ENCODE measurements at regions not wholly inside any gene's neighbourhood (a gene's known extent, or its start where the extent isn't known, plus 50 kb on each side); places are given as distances from the start of the nearest gene placed in this dataset.

- Histone ChIP-seq H3K27ac (peak overlapping the region; percentile 58), H3K4me1 (ENCODE audit: control insufficient read depth in 1 of 2, insufficient read depth in 1 of 2, low read depth in 1 of 2, low read length in 1 of 2) (peaks cover 59 to 64% of the 10 kb centered on the region in 2 experiments), H3K27me3 (no peaks in the 10 kb centered on the region), H3K36me3 (no peaks in the 10 kb centered on the region), H3K4me3 (ENCODE audit: low read depth in 1 of 2, low read length in 1 of 2) (peak overlapping the region; percentile 7 to 23), H3K9me3 (no peaks in the 10 kb centered on the region)
- no peak for TF ChIP-seq CTCF (IDR thresholded peaks at IDR 0.05)
Observed at GRCh38 chr4:183392377-183392776, 52.1 kb upstream of the CDKN2AIP start.

GRCh38 chr4:183393446-183393845 lies 51.0 kb upstream of the CDKN2AIP start:
- Histone ChIP-seq H3K36me3 (no peaks in the 10 kb centered on the region), H3K27me3 (no peaks in the 10 kb centered on the region), H3K9me3 (no peaks in the 10 kb centered on the region), H3K4me1 (ENCODE audit: control insufficient read depth in 1 of 2, insufficient read depth in 1 of 2, low read depth in 1 of 2, low read length in 1 of 2) (peaks cover 70 to 74% of the 10 kb centered on the region in 2 experiments), H3K4me3 (ENCODE audit: low read depth in 1 of 2, low read length in 1 of 2) (no peak overlapping the region), H3K27ac (no peak overlapping the region)
- TF ChIP-seq CTCF (IDR thresholded peaks at IDR 0.05) = no peak

GRCh38 chr4:183394166-183394951 lies 50.1 kb upstream of the CDKN2AIP start:
- Histone ChIP-seq H3K9me3 (no peaks in the 10 kb centered on the region), H3K36me3 (no peaks in the 10 kb centered on the region), H3K27ac (no peak overlapping the region), H3K4me3 (ENCODE audit: low read depth in 1 of 2, low read length in 1 of 2) (no peak overlapping the region), H3K4me1 (ENCODE audit: control insufficient read depth in 1 of 2, insufficient read depth in 1 of 2, low read depth in 1 of 2, low read length in 1 of 2) (peaks cover 79 to 83% of the 10 kb centered on the region in 2 experiments), H3K27me3 (no peaks in the 10 kb centered on the region)
- TF ChIP-seq CTCF (IDR thresholded peaks at IDR 0.05) = no peak
